HepG2 (cell line): ENCODE measurements at regions not wholly inside any gene's neighbourhood (a gene's known extent, or its start where the extent isn't known, plus 50 kb on each side); places are given as distances from the start of the nearest gene placed in this dataset.

ENCODE experiments used
- ATAC-seq: fragments of 200-7000 bp; cut with Tn5 transposase; 3 replicates; pipeline ENCODE4 v1.9.1; 2020; ENCODE audit warnings: mild to moderate bottlenecking, moderate library complexity
- BruUV-seq: library from RNA; stranded (reverse); fragments of 400-500 nt; replicated peaks from 2 replicates; lab custom pipeline; 2021; lab: Mats Ljungman, UMichigan
- CTCF ChIA-PET: fragments of 300-600 bp; formaldehyde crosslinking; extraction: SDS; loops from one replicate; lab custom pipeline; 2021; ENCODE audit warnings: low total read pairs, inconsistent platforms, low intra/inter-chr PET ratio; lab: Yijun Ruan, JAX
- POLR2A ChIA-PET: fragments of 350-600 bp; sonication (Branson Sonifier 250); formaldehyde crosslinking; loops from one replicate; lab custom pipeline; 2020; ENCODE audit warnings: antibody characterized with exemption, inconsistent platforms; lab: Yijun Ruan, JAX
- DNase-seq: peaks from one replicate; pipeline ENCODE4 v3.0.0-alpha.2; 2015; ENCODE audit warnings: low spot score
- FAIRE-seq: peaks from 3 replicates; lab custom pipeline; 2011; peaks lifted over from hg19 to GRCh38; lab: Jason Lieb, UNC
- H2AFZ ChIP-seq: one replicate; pipeline ENCODE4 v1.6.1; 2011; ENCODE audit warnings: low read length, inconsistent platforms
- H3K27ac ChIP-seq: fragments of 300-600 bp; 3 replicates; pipeline ENCODE4 v1.8.0; 2011; ENCODE audit warnings: mixed run types, mild to moderate bottlenecking, mixed read lengths, low read length, inconsistent platforms; ENCODE audit not compliant: insufficient read depth; ENCODE audit errors: extremely low read length
- H3K27me3 ChIP-seq, 2 experiments: fragments of 200-600 bp in 1 of 2; 2 replicates in 1 of 2; 3 replicates in 1 of 2; pipeline versions ENCODE4 v1.6.0 to v1.8.0; 2011; ENCODE audit warnings: low read length in 2 of 2, mild to moderate bottlenecking in 2 of 2, moderate library complexity in 2 of 2, inconsistent platforms in 1 of 2; ENCODE audit not compliant: insufficient read depth in 2 of 2, control insufficient read depth in 1 of 2
- H3K36me3 ChIP-seq, 2 experiments: fragments of 200-600 bp in 1 of 2; replicated peaks in 1 of 2; 2 replicates in 1 of 2; 3 replicates in 1 of 2; pipeline versions ENCODE4 v1.5.1 to v1.8.0; 2011; ENCODE audit warnings: low read length in 2 of 2, inconsistent platforms in 1 of 2; ENCODE audit not compliant: insufficient read depth in 2 of 2, control insufficient read depth in 1 of 2
- H3K4me1 ChIP-seq: 2 replicates; pipeline ENCODE4 v1.5.1; 2012; ENCODE audit warnings: low read length, inconsistent platforms; ENCODE audit not compliant: insufficient read depth
- H3K4me2 ChIP-seq: 2 replicates; pipeline ENCODE4 v1.6.0; 2011; ENCODE audit warnings: low read depth, low read length, inconsistent platforms
- H3K4me3 ChIP-seq, 3 experiments: fragments of 200-600 bp in 1 of 3; sonication (generic), shearing (Covaris generic) in 1 of 3; replicated peaks in 1 of 3; 2 replicates each; pipeline ENCODE4 v1.5.1; 2011 to 2016; ENCODE audit warnings: low read length in 3 of 3, inconsistent platforms in 2 of 3, low read depth in 2 of 3, mild to moderate bottlenecking in 2 of 3, control low read depth in 1 of 3, mixed read lengths in 1 of 3; ENCODE audit not compliant: insufficient read depth in 1 of 3
- H3K79me2 ChIP-seq: one replicate; pipeline ENCODE4 v1.6.1; 2011; ENCODE audit warnings: low read length, inconsistent platforms; ENCODE audit not compliant: insufficient read depth
- H3K9ac ChIP-seq: 2 replicates; pipeline ENCODE4 v1.6.0; 2011; ENCODE audit warnings: mild to moderate bottlenecking, low read depth, low read length, inconsistent platforms; ENCODE audit not compliant: insufficient read depth
- H3K9me3 ChIP-seq: 2 replicates; pipeline ENCODE4 v1.5.1; 2012; ENCODE audit warnings: mild to moderate bottlenecking, low read length
- H4K20me1 ChIP-seq: 2 replicates; pipeline ENCODE4 v1.6.0; 2011; ENCODE audit warnings: inconsistent platforms, mild to moderate bottlenecking, low read length, moderate library complexity; ENCODE audit not compliant: insufficient read depth
- ERF ChIP-seq: IDR thresholded peaks from 2 replicates; pipeline ENCODE4 v1.6.1; 2018; ENCODE audit warnings: missing biosample characterization, missing genetic modification reagents
- HCFC1 ChIP-seq: fragments of 150-350 bp; IDR thresholded peaks from 2 replicates; pipeline ENCODE4 v1.6.1; 2014; ENCODE audit warnings: low read depth, low read length
- KDM4B ChIP-seq: sonication (generic); formaldehyde crosslinking; IDR thresholded peaks from 2 replicates; pipeline ENCODE4 v1.4.0; 2020; ENCODE audit warnings: missing genetic modification reagents
- KLF11 ChIP-seq: IDR thresholded peaks from 2 replicates; pipeline ENCODE4 v1.6.1; 2016; ENCODE audit warnings: missing compliant biosample characterization
- KLF13 ChIP-seq: sonication (generic); formaldehyde crosslinking; IDR thresholded peaks from 2 replicates; pipeline ENCODE4 v1.4.0; 2020; ENCODE audit warnings: mild to moderate bottlenecking, missing genetic modification reagents
- KMT2A ChIP-seq: sonication (generic); formaldehyde crosslinking; IDR thresholded peaks from 2 replicates; pipeline ENCODE4 v1.4.0; 2020; ENCODE audit warnings: missing genetic modification reagents
- NCOR1 ChIP-seq: fragments of 200-600 bp; sonication (generic); IDR thresholded peaks from 2 replicates; pipeline ENCODE4 v1.7.0; 2017; ENCODE audit warnings: antibody characterized with exemption, low read length, borderline replicate concordance
- SMAD3 ChIP-seq: sonication (generic); formaldehyde crosslinking; IDR thresholded peaks from 2 replicates; pipeline ENCODE4 v1.4.0; 2020; ENCODE audit warnings: missing genetic modification reagents
- SP2 ChIP-seq: sonication (generic); formaldehyde crosslinking; IDR thresholded peaks from 2 replicates; pipeline ENCODE4 v1.5.1; 2020; ENCODE audit warnings: mild to moderate bottlenecking, missing genetic modification reagents
- XBP1 ChIP-seq: sonication (generic); formaldehyde crosslinking; IDR thresholded peaks from 2 replicates; pipeline ENCODE4 v1.5.0; 2020; ENCODE audit warnings: missing genetic modification reagents
- ZIK1 ChIP-seq: sonication (generic); formaldehyde crosslinking; IDR thresholded peaks from 2 replicates; pipeline ENCODE4 v1.5.0; 2020; ENCODE audit warnings: mild to moderate bottlenecking, low read depth, missing genetic modification reagents, borderline replicate concordance
- ZKSCAN1 ChIP-seq: fragments of 150-350 bp; IDR thresholded peaks from 2 replicates; pipeline ENCODE4 v1.6.1; 2014; ENCODE audit warnings: low read length
- ZNF329 ChIP-seq: sonication (generic); formaldehyde crosslinking; IDR thresholded peaks from 2 replicates; pipeline ENCODE4 v1.9.0; 2021; ENCODE audit warnings: low read depth, mild to moderate bottlenecking, missing genetic modification reagents
- ZNF644 ChIP-seq: IDR thresholded peaks from 2 replicates; pipeline ENCODE4 v1.6.1; 2016; ENCODE audit warnings: low read depth
- ZNF672 ChIP-seq: sonication (generic); formaldehyde crosslinking; IDR thresholded peaks from 2 replicates; pipeline ENCODE4 v1.8.1; 2022; ENCODE audit warnings: missing genetic modification reagents
- ZNF7 ChIP-seq: IDR thresholded peaks from 2 replicates; pipeline ENCODE4 v1.6.1; 2016; ENCODE audit warnings: missing biosample characterization, missing genetic modification reagents
- WGBS: methylation state at CpG from one replicate; pipeline ENCODE4 v1.1.6; 2017; ENCODE audit warnings: low lambda C conversion rate; 5-methylcytosine and 5-hydroxymethylcytosine counted together
- in situ Hi-C: cut with HindIII; loops from 2 replicates; pipeline ENCODE4 v1.10.0; 2017; ENCODE audit warnings: low pct_unique_long_range_greater_than_20kb; ENCODE audit not compliant: extremely low pct_ligation_motif_present
- intact Hi-C: fragments of 100-400 bp; cut with micrococcal nuclease; formaldehyde crosslinking; loops from one replicate; pipeline ENCODE4 v1.10.0; 2022; ENCODE audit not compliant: unreplicated experiment

- WGBS = 10% methylated on average over 2 of the region's 2 CpGs
- no peaks in the 10 kb centered on the region for H3K9me3 ChIP-seq
- H3K79me2 ChIP-seq = no peaks in the 10 kb centered on the region
- no peak for ATAC-seq
- no peaks in the 10 kb centered on the region for H3K4me1 ChIP-seq
- in situ Hi-C loops (no loop called here), intact Hi-C loops (no loop called here)
- H3K4me3 ChIP-seq = no peak overlapping the region
- ChIA-PET CTCF (no interaction called here), POLR2A (no interaction called here)
- no peak overlapping the region for H3K27ac ChIP-seq
- H3K9ac ChIP-seq = no peak overlapping the region
- H3K4me2 ChIP-seq = no peak overlapping the region
- TF ChIP-seq ZKSCAN1 (no peak), ZIK1 (CRISPR knock-in tag) (no peak), SMAD3 (CRISPR knock-in tag) (no peak), ZNF672 (CRISPR knock-in tag) (no peak), HCFC1 (no peak)
- H2AFZ ChIP-seq = no peak overlapping the region
- H3K27me3 ChIP-seq = no peaks in the 10 kb centered on the region; a peak in 1 of 5 replicates
- no peak for FAIRE-seq
- DNase-seq = no peak
- no peaks in the 10 kb centered on the region for H4K20me1 ChIP-seq
- no peaks in the 10 kb centered on the region for H3K36me3 ChIP-seq
- BruUV-seq = no TSS peak
Observed at GRCh38 chr5:29023541-29023940, 1985.2 kb upstream of the CDH9 start.

- Histone ChIP-seq H3K36me3 (no peaks in the 10 kb centered on the region), H3K27ac (no peak overlapping the region), H3K9me3 (no peaks in the 10 kb centered on the region), H4K20me1 (no peaks in the 10 kb centered on the region), H3K4me3 (no peak overlapping the region), H3K9ac (no peak overlapping the region), H3K79me2 (no peaks in the 10 kb centered on the region), H3K4me1 (no peaks in the 10 kb centered on the region), H3K27me3 (peaks cover 0 to 4% of the 10 kb centered on the region in 2 experiments; a peak in 1 of 5 replicates), H3K4me2 (no peak overlapping the region), H2AFZ (no peak overlapping the region)
- in situ Hi-C loops = no loop called here
- TF ChIP-seq SP2 (CRISPR knock-in tag) = no peak
- no peak for TF ChIP-seq KLF13 (CRISPR knock-in tag)
- no peak for TF ChIP-seq ZNF644 (CRISPR knock-in tag)
- TF ChIP-seq KDM4B = no peak
- no peak for TF ChIP-seq ZNF7 (CRISPR knock-in tag)
- TF ChIP-seq XBP1 = no peak
- TF ChIP-seq ERF = no peak
- no peak for TF ChIP-seq KLF11 (CRISPR knock-in tag)
- TF ChIP-seq KMT2A (CRISPR knock-in tag) = no peak
- TF ChIP-seq NCOR1 = no peak
- TF ChIP-seq ZNF329 (CRISPR knock-in tag) = no peak
- WGBS = 0% methylated on average over 3 of the region's 3 CpGs
- intact Hi-C loops = no loop called here
- ATAC-seq (no peak), FAIRE-seq (no peak), DNase-seq (no peak)
- ChIA-PET CTCF (no interaction called here), POLR2A (no interaction called here)
- no TSS peak for BruUV-seq
Observed at GRCh38 chr5:29017501-29017900, 1979.1 kb upstream of the CDH9 start.
